ENCODE measurements at regions not wholly inside any gene's neighbourhood (a gene's known extent, or its start where the extent isn't known, plus 50 kb on each side); places are given as distances from the start of the nearest gene placed in this dataset.

- Histone ChIP-seq H3K27me3 (no peaks in the 10 kb centered on the region), H3K27ac (no peak overlapping the region), H3K4me1 (peaks cover 16% of the 10 kb centered on the region), H3K9me3 (no peaks in the 10 kb centered on the region), H3K36me3 (no peaks in the 10 kb centered on the region), H3K4me3 (no peak overlapping the region)
- WGBS, result 93% methylated on average over 4 of the region's 4 CpGs
- no peak for DNase-seq (ENCODE audit: low spot score in 2 of 2)
- TF ChIP-seq POLR2A (IDR thresholded peaks at IDR 0.05) (no peak), EP300 (IDR thresholded peaks at IDR 0.05) (no peak), POLR2AphosphoS5 (IDR thresholded peaks at IDR 0.05) (no peak), CTCF (IDR thresholded peaks at IDR 0.05) (no peak)
Observed at GRCh38 chr2:39874236-39874635, 95.2 kb upstream of the THUMPD2 start.

- 92% methylated on average over 3 of the region's 3 CpGs for WGBS
- H3K9me3 ChIP-seq, result no peaks in the 10 kb centered on the region
- peaks cover 16% of the 10 kb centered on the region for H3K4me1 ChIP-seq
- no peaks in the 10 kb centered on the region for H3K27me3 ChIP-seq
- no peaks in the 10 kb centered on the region for H3K36me3 ChIP-seq
- no peak for DNase-seq (ENCODE audit: low spot score in 2 of 2)
- no peak overlapping the region for H3K27ac ChIP-seq
- H3K4me3 ChIP-seq, result no peak overlapping the region
- no peak for TF ChIP-seq CTCF (IDR thresholded peaks at IDR 0.05)
- no peak for TF ChIP-seq POLR2AphosphoS5 (IDR thresholded peaks at IDR 0.05)
- no peak for TF ChIP-seq EP300 (IDR thresholded peaks at IDR 0.05)
- TF ChIP-seq POLR2A (IDR thresholded peaks at IDR 0.05), result no peak
Observed at GRCh38 chr2:39873586-39873985, 94.5 kb upstream of the THUMPD2 start.

- no peak for DNase-seq (ENCODE audit: low spot score in 2 of 2)
- TF ChIP-seq CTCF (IDR thresholded peaks at IDR 0.05) (no peak), POLR2A (IDR thresholded peaks at IDR 0.05) (no peak), POLR2AphosphoS5 (IDR thresholded peaks at IDR 0.05) (no peak), EP300 (IDR thresholded peaks at IDR 0.05) (no peak)
- H3K4me3 ChIP-seq, result no peak overlapping the region
- no peaks in the 10 kb centered on the region for H3K36me3 ChIP-seq
- H3K4me1 ChIP-seq, result peaks cover 16% of the 10 kb centered on the region
- no peaks in the 10 kb centered on the region for H3K27me3 ChIP-seq
- 94% methylated on average over 2 of the region's 2 CpGs for WGBS
- no peak overlapping the region for H3K27ac ChIP-seq
- H3K9me3 ChIP-seq, result no peaks in the 10 kb centered on the region
Observed at GRCh38 chr2:39872748-39873147, 93.7 kb upstream of the THUMPD2 start.

- Histone ChIP-seq H3K4me3 (no peak overlapping the region), H3K36me3 (no peaks in the 10 kb centered on the region), H3K27ac (no peak overlapping the region), H3K9me3 (no peaks in the 10 kb centered on the region), H3K27me3 (no peaks in the 10 kb centered on the region), H3K4me1 (peaks cover 16% of the 10 kb centered on the region)
- DNase-seq (ENCODE audit: low spot score in 2 of 2), result no peak
- WGBS, result 37% methylated on average over 5 of the region's 7 CpGs
- TF ChIP-seq EP300 (IDR thresholded peaks at IDR 0.05) (no peak), POLR2AphosphoS5 (IDR thresholded peaks at IDR 0.05) (no peak)
Observed at GRCh38 chr2:39871291-39871761, 92.3 kb upstream of the THUMPD2 start.

GRCh38 chr2:39870871-39871270 lies 91.8 kb upstream of the THUMPD2 start:
- no peak for TF ChIP-seq POLR2A (IDR thresholded peaks at IDR 0.05)
- TF ChIP-seq CTCF (IDR thresholded peaks at IDR 0.05), result no peak
- no peak for TF ChIP-seq EP300 (IDR thresholded peaks at IDR 0.05)
- TF ChIP-seq POLR2AphosphoS5 (IDR thresholded peaks at IDR 0.05), result no peak
- Histone ChIP-seq H3K27me3 (no peaks in the 10 kb centered on the region), H3K9me3 (no peaks in the 10 kb centered on the region), H3K36me3 (no peaks in the 10 kb centered on the region), H3K27ac (no peak overlapping the region), H3K4me1 (peaks cover 15% of the 10 kb centered on the region), H3K4me3 (no peak overlapping the region)
- WGBS, result 51% methylated on average over 3 of the region's 3 CpGs
- no peak for DNase-seq (ENCODE audit: low spot score in 2 of 2)

GRCh38 chr2:39867268-39867667 lies 88.2 kb upstream of the THUMPD2 start:
- no peaks in the 10 kb centered on the region for H3K9me3 ChIP-seq
- H3K36me3 ChIP-seq, result no peaks in the 10 kb centered on the region
- no peak for TF ChIP-seq EP300 (IDR thresholded peaks at IDR 0.05)
- no peak for TF ChIP-seq CTCF (IDR thresholded peaks at IDR 0.05)
- TF ChIP-seq POLR2A (IDR thresholded peaks at IDR 0.05), result no peak
- TF ChIP-seq POLR2AphosphoS5 (IDR thresholded peaks at IDR 0.05), result no peak
- WGBS, result 85% methylated on average over 5 of the region's 5 CpGs
- no peak overlapping the region for H3K4me3 ChIP-seq
- no peaks in the 10 kb centered on the region for H3K27me3 ChIP-seq
- peaks cover 7% of the 10 kb centered on the region for H3K4me1 ChIP-seq
- no peak for DNase-seq (ENCODE audit: low spot score in 2 of 2)
- H3K27ac ChIP-seq, result no peak overlapping the region

Measured in suprapubic skin (tissue), 4 donors.